ENCODE measurements at regions not wholly inside any gene's neighbourhood (a gene's known extent, or its start where the extent isn't known, plus 50 kb on each side); places are given as distances from the start of the nearest gene placed in this dataset.
"Not testable (repeated sequence)": the region's sequence is repeated elsewhere in the genome, so short reads cannot be mapped to it uniquely, and the experiment has no call there.

GRCh38 chr15:99818872-99819271 is 85.6 kb upstream of the LYSMD4 start:
- Histone ChIP-seq H3K36me3 (ENCODE audit: low read depth, missing control alignments) (no peaks in the 10 kb centered on the region), H3K9me3 (no peaks in the 10 kb centered on the region), H3K4me1 (no peaks in the 10 kb centered on the region), H3K4me3 (no peak overlapping the region), H3K27ac (no peak overlapping the region), H3K27me3 (no peaks in the 10 kb centered on the region)
- intact Hi-C loops (cut with DNase I; ENCODE audit: low total_unique reads): no loop called here
- DNase-seq: no peak
- no peak for TF ChIP-seq POLR2A (IDR thresholded peaks at IDR 0.05)
- TF ChIP-seq, protein P1, sequence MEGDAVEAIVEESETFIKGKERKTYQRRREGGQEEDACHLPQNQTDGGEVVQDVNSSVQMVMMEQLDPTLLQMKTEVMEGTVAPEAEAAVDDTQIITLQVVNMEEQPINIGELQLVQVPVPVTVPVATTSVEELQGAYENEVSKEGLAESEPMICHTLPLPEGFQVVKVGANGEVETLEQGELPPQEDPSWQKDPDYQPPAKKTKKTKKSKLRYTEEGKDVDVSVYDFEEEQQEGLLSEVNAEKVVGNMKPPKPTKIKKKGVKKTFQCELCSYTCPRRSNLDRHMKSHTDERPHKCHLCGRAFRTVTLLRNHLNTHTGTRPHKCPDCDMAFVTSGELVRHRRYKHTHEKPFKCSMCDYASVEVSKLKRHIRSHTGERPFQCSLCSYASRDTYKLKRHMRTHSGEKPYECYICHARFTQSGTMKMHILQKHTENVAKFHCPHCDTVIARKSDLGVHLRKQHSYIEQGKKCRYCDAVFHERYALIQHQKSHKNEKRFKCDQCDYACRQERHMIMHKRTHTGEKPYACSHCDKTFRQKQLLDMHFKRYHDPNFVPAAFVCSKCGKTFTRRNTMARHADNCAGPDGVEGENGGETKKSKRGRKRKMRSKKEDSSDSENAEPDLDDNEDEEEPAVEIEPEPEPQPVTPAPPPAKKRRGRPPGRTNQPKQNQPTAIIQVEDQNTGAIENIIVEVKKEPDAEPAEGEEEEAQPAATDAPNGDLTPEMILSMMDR (IDR thresholded peaks at IDR 0.05): no peak
- WGBS, 2 donors: 86 to 87% methylated on average over 3 of the region's 3 CpGs

GRCh38 chr15:99816862-99817261 is 83.6 kb upstream of the LYSMD4 start:
- H3K4me1 ChIP-seq; H3K27ac ChIP-seq; H3K27me3 ChIP-seq; H3K9me3 ChIP-seq; H3K36me3 ChIP-seq (ENCODE audit: low read depth, missing control alignments); intact Hi-C loops (cut with DNase I; ENCODE audit: low total_unique reads); DNase-seq; H3K4me3 ChIP-seq: not testable (repeated sequence)
- WGBS, 2 donors: 89 to 96% methylated on average over 2 of the region's 2 CpGs

GRCh38 chr15:99810663-99811062 is 77.4 kb upstream of the LYSMD4 start:
- H3K4me1 ChIP-seq; DNase-seq; H3K27ac ChIP-seq; H3K9me3 ChIP-seq; intact Hi-C loops (cut with DNase I; ENCODE audit: low total_unique reads); H3K36me3 ChIP-seq (ENCODE audit: low read depth, missing control alignments); H3K4me3 ChIP-seq; H3K27me3 ChIP-seq: not testable (repeated sequence)
- 91 to 95% methylated on average over 2 of the region's 2 CpGs for WGBS, 2 donors

GRCh38 chr15:99799854-99800250 is 66.6 kb upstream of the LYSMD4 start:
- DNase-seq; H3K36me3 ChIP-seq (ENCODE audit: low read depth, missing control alignments); H3K27ac ChIP-seq; intact Hi-C loops (cut with DNase I; ENCODE audit: low total_unique reads); H3K27me3 ChIP-seq; H3K4me1 ChIP-seq; H3K4me3 ChIP-seq; H3K9me3 ChIP-seq: not testable (repeated sequence)
- WGBS, 2 donors: 74 to 78% methylated on average over 12 to 22 of the region's 33 CpGs

DNA sequence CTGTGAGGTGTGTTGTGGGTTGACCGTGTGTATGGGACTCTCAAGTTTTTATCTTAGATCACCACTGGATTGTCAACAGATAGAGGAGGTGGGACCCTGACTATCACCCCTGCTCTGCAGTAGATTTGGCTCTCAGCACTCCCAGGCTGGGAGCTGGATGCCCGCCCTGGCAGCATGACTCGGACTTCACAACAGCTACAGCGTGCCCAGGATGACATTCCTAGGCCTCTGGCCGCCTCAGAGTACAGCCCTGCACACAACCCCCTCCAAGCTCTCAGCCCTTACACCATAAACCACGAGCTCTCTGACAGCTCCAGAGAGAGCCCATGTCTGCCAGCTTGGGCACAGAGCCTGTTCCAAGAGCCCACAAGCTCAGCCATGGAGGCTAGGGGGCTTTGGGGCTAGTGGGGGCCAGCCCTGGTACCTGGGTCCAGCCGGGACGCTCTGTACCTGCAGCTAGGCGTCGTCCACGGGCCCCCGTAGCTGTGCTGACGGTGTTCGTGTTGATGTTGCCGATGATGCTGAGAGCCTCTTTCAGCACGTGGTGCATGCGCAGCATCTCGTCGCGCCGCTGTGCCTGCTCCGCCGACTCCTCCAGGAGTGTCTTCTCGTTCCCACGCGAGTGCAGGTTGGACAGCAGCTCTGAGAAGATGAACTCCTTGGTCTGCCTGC is 66.1 kb upstream of the LYSMD4 start:
- not testable (repeated sequence) for H3K27ac ChIP-seq

GRCh38 chr15:99796940-99797870 is 64.0 kb upstream of the LYSMD4 start:
- H3K9me3 ChIP-seq; H3K27me3 ChIP-seq; DNase-seq; H3K36me3 ChIP-seq (ENCODE audit: low read depth, missing control alignments); H3K4me1 ChIP-seq; H3K4me3 ChIP-seq; H3K27ac ChIP-seq; intact Hi-C loops (cut with DNase I; ENCODE audit: low total_unique reads): not testable (repeated sequence)
- WGBS, 2 donors: 70 to 90% methylated on average over 5 to 6 of the region's 21 CpGs

More for the DNA sequence above, 66.1 kb upstream of the LYSMD4 start:
- H3K4me3 ChIP-seq; H3K4me1 ChIP-seq; intact Hi-C loops (cut with DNase I; ENCODE audit: low total_unique reads); H3K36me3 ChIP-seq (ENCODE audit: low read depth, missing control alignments); DNase-seq; H3K27me3 ChIP-seq; H3K9me3 ChIP-seq: not testable (repeated sequence)
- 84 to 94% methylated on average over 16 to 22 of the region's 26 CpGs for WGBS, 2 donors

DNA sequence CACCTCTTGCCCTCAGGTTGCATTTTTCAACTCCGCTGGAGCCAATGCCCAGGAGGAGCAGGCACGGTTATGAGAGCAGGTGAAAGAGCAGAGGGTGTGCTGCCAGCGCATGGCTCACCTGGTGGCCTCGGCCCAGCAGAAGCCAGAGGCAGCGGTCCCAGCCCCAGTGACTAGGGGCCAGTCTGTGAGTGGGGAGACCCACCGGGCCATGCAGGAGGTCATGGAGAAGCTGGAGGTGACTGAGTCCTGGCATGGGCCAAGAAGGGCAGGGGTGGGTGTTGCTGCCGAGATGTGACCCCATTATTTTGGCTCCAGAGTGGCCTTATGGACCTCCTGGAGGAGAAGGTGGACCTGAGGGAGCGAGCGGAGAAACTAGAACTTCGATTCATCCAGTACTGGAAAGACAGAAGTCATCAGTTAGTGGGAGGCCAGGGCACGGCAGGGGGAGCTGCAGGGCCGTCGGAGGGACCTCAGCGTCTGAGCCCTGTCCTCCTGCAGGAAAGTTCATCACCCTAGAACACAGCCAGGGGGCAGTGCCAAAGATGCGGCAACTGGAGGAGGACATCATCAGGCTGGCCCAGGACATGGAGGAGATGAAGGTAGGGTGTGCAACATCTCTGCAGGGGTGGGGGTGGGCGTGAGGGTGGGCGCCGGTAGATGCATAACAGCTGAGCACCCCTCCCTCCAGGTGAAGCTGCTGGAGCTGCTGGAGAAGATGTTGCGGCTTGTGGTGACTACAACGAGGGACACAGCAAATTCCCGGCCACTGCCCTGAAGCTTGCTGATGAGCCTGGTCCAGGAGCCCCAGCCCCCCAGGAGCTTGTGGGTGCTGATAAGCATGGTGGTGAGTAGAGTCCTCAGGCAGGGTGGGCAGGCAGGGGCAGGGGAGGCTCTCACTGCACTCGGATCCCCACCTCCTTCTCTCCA is 58.9 kb upstream of the LYSMD4 start:
- H3K36me3 ChIP-seq (ENCODE audit: low read depth, missing control alignments); H3K27ac ChIP-seq; H3K4me1 ChIP-seq; intact Hi-C loops (cut with DNase I; ENCODE audit: low total_unique reads); H3K4me3 ChIP-seq; H3K9me3 ChIP-seq; H3K27me3 ChIP-seq; DNase-seq: not testable (repeated sequence)
- 82 to 89% methylated on average over 13 to 21 of the region's 22 CpGs for WGBS, 2 donors

GRCh38 chr15:99790751-99791150 is 57.5 kb upstream of the LYSMD4 start:
- H3K27me3 ChIP-seq; H3K9me3 ChIP-seq; H3K4me3 ChIP-seq; H3K27ac ChIP-seq; H3K36me3 ChIP-seq (ENCODE audit: low read depth, missing control alignments); H3K4me1 ChIP-seq; intact Hi-C loops (cut with DNase I; ENCODE audit: low total_unique reads): not testable (repeated sequence)
- DNase-seq: peak; percentile 42
- 81 to 94% methylated on average over 7 of the region's 7 CpGs for WGBS, 2 donors
